MCF 10A (cell line): ENCODE measurements at regions not wholly inside any gene's neighbourhood (a gene's known extent, or its start where the extent isn't known, plus 50 kb on each side); places are given as distances from the start of the nearest gene placed in this dataset.

ENCODE experiments used
- BruUV-seq: library from RNA; stranded (reverse); fragments of 400-500 nt; replicated peaks from 2 replicates; lab custom pipeline; 2021; lab: Mats Ljungman, UMichigan
- CTCF ChIA-PET: fragments of 300-600 bp; sonication (Branson Sonifier 250); formaldehyde crosslinking; extraction: SDS; loops from one replicate; lab custom pipeline; 2021; ENCODE audit warnings: antibody characterized with exemption, inconsistent platforms; lab: Yijun Ruan, JAX
- POLR2A ChIA-PET: fragments of 300-600, 350-650 bp; sonication (Branson Sonifier 250); formaldehyde crosslinking; extraction: SDS; loops from one replicate; lab custom pipeline; 2020; ENCODE audit warnings: antibody characterized with exemption, inconsistent platforms; lab: Yijun Ruan, JAX
- DNase-seq: peaks from one replicate; pipeline ENCODE4 v3.0.0-alpha.2; 2018; ENCODE audit not compliant: unreplicated experiment
- H3K27ac Mint-ChIP-seq: one replicate; pipeline ENCODE4 v1.8.0; 2022; ENCODE audit warnings: mild to moderate bottlenecking, low read depth, mixed read lengths; ENCODE audit not compliant: unreplicated experiment
- H3K27me3 Mint-ChIP-seq: one replicate; pipeline ENCODE4 v1.8.0; 2022; ENCODE audit warnings: mixed read lengths; ENCODE audit not compliant: insufficient read depth, unreplicated experiment
- H3K36me3 Mint-ChIP-seq: one replicate; pipeline ENCODE4 v1.8.0; 2022; ENCODE audit warnings: mild to moderate bottlenecking, moderate library complexity, mixed read lengths; ENCODE audit not compliant: insufficient read depth, unreplicated experiment
- H3K4me1 Mint-ChIP-seq: one replicate; pipeline ENCODE4 v1.8.0; 2022; ENCODE audit warnings: mixed read lengths; ENCODE audit not compliant: insufficient read depth, unreplicated experiment
- H3K4me3 Mint-ChIP-seq: one replicate; pipeline ENCODE4 v1.8.0; 2022; ENCODE audit warnings: mild to moderate bottlenecking, moderate library complexity, mixed read lengths; ENCODE audit not compliant: unreplicated experiment
- H3K9me3 Mint-ChIP-seq: one replicate; pipeline ENCODE4 v1.8.0; 2022; ENCODE audit warnings: mixed read lengths; ENCODE audit not compliant: unreplicated experiment
- intact Hi-C: fragments of 100-400 bp; cut with micrococcal nuclease; formaldehyde crosslinking; loops from 2 replicates; pipeline ENCODE4 v1.14.1; 2022
- TF ChIP-seq, protein P1 (sequence below): fragments of 200-600 bp; IDR thresholded peaks from one replicate; pipeline ENCODE4 v1.8.0; 2022; ENCODE audit warnings: antibody characterized with exemption, mild to moderate bottlenecking; ENCODE audit not compliant: unreplicated experiment

DNA sequence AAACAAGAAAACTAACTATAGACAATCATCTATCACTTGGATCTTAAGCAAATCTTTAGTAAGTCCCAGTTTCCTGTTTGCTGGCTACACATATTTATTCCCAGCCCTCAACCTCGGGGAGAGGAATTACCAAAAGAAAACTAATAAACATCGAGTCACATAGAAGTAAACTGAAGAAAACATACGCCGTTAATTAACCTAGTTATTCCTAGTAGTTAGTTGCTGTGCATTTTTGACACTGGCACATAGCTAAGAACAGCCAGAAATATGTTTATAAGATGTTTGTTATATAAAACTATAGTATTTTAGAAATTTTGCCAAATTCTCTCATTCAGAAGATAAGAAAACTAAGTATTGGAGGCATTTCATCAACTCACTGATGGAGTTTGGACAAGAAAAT lies 407.2 kb upstream of the ARHGEF26 start:
- TF ChIP-seq, protein P1, sequence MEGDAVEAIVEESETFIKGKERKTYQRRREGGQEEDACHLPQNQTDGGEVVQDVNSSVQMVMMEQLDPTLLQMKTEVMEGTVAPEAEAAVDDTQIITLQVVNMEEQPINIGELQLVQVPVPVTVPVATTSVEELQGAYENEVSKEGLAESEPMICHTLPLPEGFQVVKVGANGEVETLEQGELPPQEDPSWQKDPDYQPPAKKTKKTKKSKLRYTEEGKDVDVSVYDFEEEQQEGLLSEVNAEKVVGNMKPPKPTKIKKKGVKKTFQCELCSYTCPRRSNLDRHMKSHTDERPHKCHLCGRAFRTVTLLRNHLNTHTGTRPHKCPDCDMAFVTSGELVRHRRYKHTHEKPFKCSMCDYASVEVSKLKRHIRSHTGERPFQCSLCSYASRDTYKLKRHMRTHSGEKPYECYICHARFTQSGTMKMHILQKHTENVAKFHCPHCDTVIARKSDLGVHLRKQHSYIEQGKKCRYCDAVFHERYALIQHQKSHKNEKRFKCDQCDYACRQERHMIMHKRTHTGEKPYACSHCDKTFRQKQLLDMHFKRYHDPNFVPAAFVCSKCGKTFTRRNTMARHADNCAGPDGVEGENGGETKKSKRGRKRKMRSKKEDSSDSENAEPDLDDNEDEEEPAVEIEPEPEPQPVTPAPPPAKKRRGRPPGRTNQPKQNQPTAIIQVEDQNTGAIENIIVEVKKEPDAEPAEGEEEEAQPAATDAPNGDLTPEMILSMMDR = no peak
- Mint-ChIP-seq H3K4me3 (no peak overlapping the region), H3K27ac (no peak overlapping the region), H3K9me3 (no peaks in the 10 kb centered on the region), H3K4me1 (no peaks in the 10 kb centered on the region), H3K27me3 (no peaks in the 10 kb centered on the region), H3K36me3 (no peaks in the 10 kb centered on the region)
- POLR2A ChIA-PET = no interaction called here
- intact Hi-C loops = no loop called here
- no peak for DNase-seq
- no TSS peak for BruUV-seq
- CTCF ChIA-PET = interaction anchor here (0.6 kb wide), 1 partner anchor 673 kb away, joined by 6 read pairs; no protein-coding TSS in a partner anchor

DNA sequence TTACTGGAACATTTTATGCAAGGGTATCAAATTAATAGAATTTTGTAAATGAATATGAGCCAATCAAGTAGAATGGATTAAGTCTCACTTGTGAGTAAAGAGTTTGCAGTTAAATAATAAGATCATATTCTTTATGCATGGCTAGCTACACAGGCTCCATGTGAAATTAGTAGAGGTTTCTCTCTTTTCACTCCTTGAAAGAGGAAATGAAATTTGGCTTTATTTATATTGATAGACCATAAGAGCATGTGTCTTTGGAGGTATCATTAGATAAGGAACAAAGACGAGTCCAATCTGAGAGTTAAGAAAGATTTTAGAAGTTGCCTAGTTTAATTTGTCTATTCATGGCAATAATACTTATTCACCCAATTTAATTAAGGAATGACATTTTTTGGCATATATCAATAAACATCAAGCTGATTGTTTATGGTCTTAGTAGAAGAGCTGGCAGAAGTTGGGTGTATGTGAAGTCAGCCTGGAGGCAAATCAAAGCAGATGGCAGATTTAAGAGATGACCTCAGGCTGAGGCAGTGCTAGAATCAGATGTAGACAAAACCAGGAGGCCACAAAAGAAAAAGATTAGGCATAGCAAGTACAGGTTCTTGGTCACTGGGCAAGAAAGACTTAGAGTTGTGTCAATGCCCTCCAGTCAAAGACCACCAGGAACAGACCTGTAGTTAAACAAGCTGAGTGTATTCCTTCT lies 406.5 kb upstream of the ARHGEF26 start:
- no peak for DNase-seq
- no peaks in the 10 kb centered on the region for H3K36me3 Mint-ChIP-seq
- no peaks in the 10 kb centered on the region for H3K27me3 Mint-ChIP-seq
- TF ChIP-seq, protein P1 = no peak
- H3K27ac Mint-ChIP-seq = no peak overlapping the region
- intact Hi-C loops = no loop called here
- ChIA-PET POLR2A (no interaction called here), CTCF (interaction anchor here (0.6 kb wide), 1 partner anchor 674 kb away, joined by 6 read pairs; no protein-coding TSS in a partner anchor)
- no peaks in the 10 kb centered on the region for H3K4me1 Mint-ChIP-seq
- H3K4me3 Mint-ChIP-seq = no peak overlapping the region
- no TSS peak for BruUV-seq
- H3K9me3 Mint-ChIP-seq = no peaks in the 10 kb centered on the region

DNA sequence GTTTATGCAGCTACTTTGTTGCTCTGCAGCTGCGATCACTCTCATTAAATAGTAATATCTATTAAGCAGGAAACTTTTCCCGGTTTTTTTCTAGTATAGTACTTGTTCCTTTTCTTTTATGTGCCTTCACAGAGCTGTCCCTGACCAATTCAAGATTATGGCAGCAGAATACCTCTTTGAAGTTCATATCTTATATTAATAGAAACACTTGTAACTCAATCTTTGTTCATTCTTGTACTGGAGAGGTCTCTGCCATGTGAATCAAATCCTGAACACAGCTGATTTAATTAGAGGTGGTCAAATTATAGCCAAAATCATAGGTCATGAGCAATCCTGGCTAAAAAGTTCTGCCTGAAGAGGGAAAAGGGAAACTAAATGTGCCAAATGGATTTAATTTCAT lies 399.0 kb upstream of the ARHGEF26 start:
- no peaks in the 10 kb centered on the region for H3K9me3 Mint-ChIP-seq
- H3K27ac Mint-ChIP-seq = no peak overlapping the region
- no peak for DNase-seq
- no peaks in the 10 kb centered on the region for H3K4me1 Mint-ChIP-seq
- TF ChIP-seq, protein P1 = no peak
- intact Hi-C loops = no loop called here
- ChIA-PET POLR2A (no interaction called here), CTCF (no interaction called here)
- H3K36me3 Mint-ChIP-seq = no peaks in the 10 kb centered on the region
- H3K4me3 Mint-ChIP-seq = no peak overlapping the region
- no peaks in the 10 kb centered on the region for H3K27me3 Mint-ChIP-seq
- BruUV-seq = no TSS peak

DNA sequence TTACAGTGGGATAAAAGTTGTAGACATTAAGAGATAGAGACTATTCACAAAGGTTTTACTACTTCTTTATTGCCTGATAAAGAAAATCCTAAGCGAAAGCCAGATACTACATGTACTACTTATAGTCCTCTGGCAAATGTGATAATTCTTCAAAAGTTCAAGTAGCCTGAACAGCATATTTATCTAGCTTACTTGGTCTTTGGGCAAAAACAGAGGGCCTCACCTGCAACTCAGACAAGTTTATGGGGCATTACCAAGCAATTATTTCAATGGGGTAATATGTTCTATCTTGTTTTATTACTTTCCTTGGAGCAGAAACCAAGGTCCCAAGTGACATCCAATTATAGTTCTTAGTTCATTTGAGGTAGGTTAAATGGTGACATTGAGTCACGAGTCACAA lies 390.1 kb upstream of the ARHGEF26 start:
- H3K27ac Mint-ChIP-seq = no peak overlapping the region
- TF ChIP-seq, protein P1 = no peak
- no peaks in the 10 kb centered on the region for H3K4me1 Mint-ChIP-seq
- no peaks in the 10 kb centered on the region for H3K27me3 Mint-ChIP-seq
- H3K4me3 Mint-ChIP-seq = no peak overlapping the region
- ChIA-PET POLR2A (interaction anchor here (0.7 kb wide), 1 partner anchor 56 kb away, joined by 3 read pairs; no protein-coding TSS in a partner anchor), CTCF (no interaction called here)
- H3K9me3 Mint-ChIP-seq = peaks cover 17% of the 10 kb centered on the region
- intact Hi-C loops = no loop called here
- no peaks in the 10 kb centered on the region for H3K36me3 Mint-ChIP-seq
- no TSS peak for BruUV-seq
- no peak for DNase-seq
